Heart left ventricle (tissue), 13 donors: ENCODE measurements at regions not wholly inside any gene's neighbourhood (a gene's known extent, or its start where the extent isn't known, plus 50 kb on each side); places are given as distances from the start of the nearest gene placed in this dataset.

ENCODE experiments used
- POLR2A ChIP-seq, 2 donors: fragments of 450-650 bp; IDR thresholded peaks; one replicate each; pipeline ENCODE4 v1.6.1; 2017; ENCODE audit warnings: antibody characterized with exemption in 2 of 2, mild to moderate bottlenecking in 2 of 2, moderate library complexity in 2 of 2
- TF ChIP-seq, protein P1 (sequence below), 12 donors: fragments of 200-600 bp; sonication (generic) in 4 of 12; IDR thresholded peaks; one replicate each; pipeline versions ENCODE4 v1.5.0 to v1.8.0; 2018 to 2022; ENCODE audit warnings: antibody characterized with exemption in 12 of 12, mild to moderate bottlenecking in 5 of 12
- donor health status: ischemic (EF 13 %, LVEDD 7.1; RV severe dilation, severe dysfunction).
- donor health status: DM: no; HTN: yes; CAD: no.
- donor health status: DM: no; HTN: no; CAD: no.
- donor health status: ischemic (EF 25% LVEDD 6.9; RV normal size, moderate dysfunction).
- donor health status: ischemic (EF 25% LVEDD 5.7; RV mildly dilated, moderate dysfunction).
- donor health status: ischemic (EF 35%, LVEDD 5.7; RV mildly dilated, moderate dysfunction).
- donor health status: nonischemic (EF 11% LVEDD 7.7; RV severe dilation, severe dysfunction).
- donor health status: DM: yes; HTN: yes; CAD: no.
- donor health status: PGD.
- donor health status: ischemic (EF 29% LVEDD 5.4; RV normal size, mild dysfunction).
- donor health status: nonischemic (EF 23%, LVEDD 6.1; RV moderate dilation, normal function).

GRCh38 chr20:57988422-57988821, 240.0 kb downstream of the ANKRD60 start:
- TF ChIP-seq, protein P1, sequence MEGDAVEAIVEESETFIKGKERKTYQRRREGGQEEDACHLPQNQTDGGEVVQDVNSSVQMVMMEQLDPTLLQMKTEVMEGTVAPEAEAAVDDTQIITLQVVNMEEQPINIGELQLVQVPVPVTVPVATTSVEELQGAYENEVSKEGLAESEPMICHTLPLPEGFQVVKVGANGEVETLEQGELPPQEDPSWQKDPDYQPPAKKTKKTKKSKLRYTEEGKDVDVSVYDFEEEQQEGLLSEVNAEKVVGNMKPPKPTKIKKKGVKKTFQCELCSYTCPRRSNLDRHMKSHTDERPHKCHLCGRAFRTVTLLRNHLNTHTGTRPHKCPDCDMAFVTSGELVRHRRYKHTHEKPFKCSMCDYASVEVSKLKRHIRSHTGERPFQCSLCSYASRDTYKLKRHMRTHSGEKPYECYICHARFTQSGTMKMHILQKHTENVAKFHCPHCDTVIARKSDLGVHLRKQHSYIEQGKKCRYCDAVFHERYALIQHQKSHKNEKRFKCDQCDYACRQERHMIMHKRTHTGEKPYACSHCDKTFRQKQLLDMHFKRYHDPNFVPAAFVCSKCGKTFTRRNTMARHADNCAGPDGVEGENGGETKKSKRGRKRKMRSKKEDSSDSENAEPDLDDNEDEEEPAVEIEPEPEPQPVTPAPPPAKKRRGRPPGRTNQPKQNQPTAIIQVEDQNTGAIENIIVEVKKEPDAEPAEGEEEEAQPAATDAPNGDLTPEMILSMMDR (IDR thresholded peaks at IDR 0.05): no peak
- TF ChIP-seq POLR2A (IDR thresholded peaks at IDR 0.05): no peak
